Body of pancreas (tissue), 4 donors: ENCODE measurements at regions not wholly inside any gene's neighbourhood (a gene's known extent, or its start where the extent isn't known, plus 50 kb on each side); places are given as distances from the start of the nearest gene placed in this dataset.

Experiments
- POLR2A ChIP-seq, 3 donors: fragments of 450-650 bp; IDR thresholded peaks; one replicate each; pipeline ENCODE4 v1.6.1; 2016; ENCODE audit warnings: antibody characterized with exemption in 3 of 3, mild to moderate bottlenecking in 2 of 3
- TF ChIP-seq, protein P1 (sequence below), 7 experiments: fragments of 450-650 bp in 4 of 7; fragments of 200-600 bp in 3 of 7; sonication (generic) in 3 of 7; IDR thresholded peaks; one replicate each; pipeline ENCODE4 v1.5.1; 2016 to 2019; ENCODE audit warnings: antibody characterized with exemption in 7 of 7

DNA sequence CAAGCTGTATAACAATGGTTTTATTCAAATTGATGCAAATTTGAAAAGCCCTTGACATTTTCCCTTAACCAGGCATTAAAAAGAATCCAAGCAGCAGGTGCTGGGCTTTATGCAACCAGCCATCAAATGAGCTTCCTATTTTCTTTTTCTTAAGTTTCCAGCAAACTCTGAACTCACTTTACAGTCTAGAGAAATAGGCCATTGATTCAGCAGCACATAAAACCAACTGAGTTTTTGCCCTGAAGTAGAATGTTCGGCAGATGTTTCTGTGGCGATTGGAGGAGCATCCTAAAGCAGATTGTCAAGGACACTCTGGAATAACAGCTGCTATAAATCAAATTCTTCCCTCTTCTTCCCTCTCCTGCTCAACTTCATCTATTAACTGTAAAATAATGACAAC, 582.8 kb upstream of the CPEB2 start:
- no peak for TF ChIP-seq POLR2A (IDR thresholded peaks at IDR 0.05)
- TF ChIP-seq, protein P1, sequence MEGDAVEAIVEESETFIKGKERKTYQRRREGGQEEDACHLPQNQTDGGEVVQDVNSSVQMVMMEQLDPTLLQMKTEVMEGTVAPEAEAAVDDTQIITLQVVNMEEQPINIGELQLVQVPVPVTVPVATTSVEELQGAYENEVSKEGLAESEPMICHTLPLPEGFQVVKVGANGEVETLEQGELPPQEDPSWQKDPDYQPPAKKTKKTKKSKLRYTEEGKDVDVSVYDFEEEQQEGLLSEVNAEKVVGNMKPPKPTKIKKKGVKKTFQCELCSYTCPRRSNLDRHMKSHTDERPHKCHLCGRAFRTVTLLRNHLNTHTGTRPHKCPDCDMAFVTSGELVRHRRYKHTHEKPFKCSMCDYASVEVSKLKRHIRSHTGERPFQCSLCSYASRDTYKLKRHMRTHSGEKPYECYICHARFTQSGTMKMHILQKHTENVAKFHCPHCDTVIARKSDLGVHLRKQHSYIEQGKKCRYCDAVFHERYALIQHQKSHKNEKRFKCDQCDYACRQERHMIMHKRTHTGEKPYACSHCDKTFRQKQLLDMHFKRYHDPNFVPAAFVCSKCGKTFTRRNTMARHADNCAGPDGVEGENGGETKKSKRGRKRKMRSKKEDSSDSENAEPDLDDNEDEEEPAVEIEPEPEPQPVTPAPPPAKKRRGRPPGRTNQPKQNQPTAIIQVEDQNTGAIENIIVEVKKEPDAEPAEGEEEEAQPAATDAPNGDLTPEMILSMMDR (IDR thresholded peaks at IDR 0.05): no peak
